ENCODE measurements at regions not wholly inside any gene's neighbourhood (a gene's known extent, or its start where the extent isn't known, plus 50 kb on each side); places are given as distances from the start of the nearest gene placed in this dataset.

GRCh38 chr13:88369866-88370265 is 698.7 kb downstream of the SLITRK5 start:
- no peak overlapping the region for H3K27ac Mint-ChIP-seq
- intact Hi-C loops (cut with micrococcal nuclease), result no loop called here
- no peak overlapping the region for H3K4me3 ChIP-seq (ENCODE audit: low read length)
- TF ChIP-seq CTCF (IDR thresholded peaks at IDR 0.05), result no peak
- H3K27ac ChIP-seq (ENCODE audit: low read length), result no peak overlapping the region
- no peaks in the 10 kb centered on the region for H3K36me3 Mint-ChIP-seq
- DNase-seq, result no peak
- H3K4me1 ChIP-seq (ENCODE audit: control insufficient read depth, insufficient read depth, low read length), result no peaks in the 10 kb centered on the region
- no peak for ATAC-seq
- no peaks in the 10 kb centered on the region for H3K27me3 Mint-ChIP-seq (ENCODE audit: low read depth in 2 of 2)
- H3K9me3 ChIP-seq (ENCODE audit: control insufficient read depth, insufficient read depth, low read length), result no peaks in the 10 kb centered on the region
- H3K27me3 ChIP-seq (ENCODE audit: control insufficient read depth, insufficient read depth, low read length), result no peaks in the 10 kb centered on the region
- no peaks in the 10 kb centered on the region for H3K9me3 Mint-ChIP-seq
- H3K4me1 Mint-ChIP-seq, result no peaks in the 10 kb centered on the region
- no peaks in the 10 kb centered on the region for H3K36me3 ChIP-seq (ENCODE audit: control insufficient read depth, insufficient read depth, low read length)
- H3K4me3 Mint-ChIP-seq, result no peak overlapping the region

GRCh38 chr13:88376760-88377388 is 705.7 kb downstream of the SLITRK5 start:
- H3K4me3 ChIP-seq (ENCODE audit: low read length), result peak overlapping the region; percentile 14
- H3K27ac ChIP-seq (ENCODE audit: low read length), result no peak overlapping the region
- H3K27me3 ChIP-seq (ENCODE audit: control insufficient read depth, insufficient read depth, low read length), result no peaks in the 10 kb centered on the region
- Mint-ChIP-seq H3K4me1 (peaks cover 22 to 24% of the 10 kb centered on the region in 2 donors), H3K27ac (peak overlapping the region; percentile 73 to 80), H3K27me3 (ENCODE audit: low read depth in 2 of 2) (no peaks in the 10 kb centered on the region), H3K36me3 (no peaks in the 10 kb centered on the region), H3K4me3 (peak overlapping the region; percentile 84), H3K9me3 (no peaks in the 10 kb centered on the region)
- H3K36me3 ChIP-seq (ENCODE audit: control insufficient read depth, insufficient read depth, low read length), result no peaks in the 10 kb centered on the region
- intact Hi-C loops (cut with micrococcal nuclease), result no loop called here
- no peaks in the 10 kb centered on the region for H3K9me3 ChIP-seq (ENCODE audit: control insufficient read depth, insufficient read depth, low read length)
- ATAC-seq (peak in 2 of 3 donors; percentile 58 to 60), DNase-seq (no peak)
- no CpG with 5 or more reads among the region's 2 CpGs for WGBS (ENCODE audit: insufficient coverage)
- no peak for TF ChIP-seq CTCF (IDR thresholded peaks at IDR 0.05)
- H3K4me1 ChIP-seq (ENCODE audit: control insufficient read depth, insufficient read depth, low read length), result no peaks in the 10 kb centered on the region

- H3K4me3 Mint-ChIP-seq, result peak overlapping the region; percentile 84
These were observed 706.7 kb downstream of the SLITRK5 start for GRCh38 chr13:88377852-88378251.

More at GRCh38 chr13:88377852-88378251, 706.7 kb downstream of the SLITRK5 start:
- H3K4me1 ChIP-seq (ENCODE audit: control insufficient read depth, insufficient read depth, low read length), result no peaks in the 10 kb centered on the region
- no peaks in the 10 kb centered on the region for H3K27me3 ChIP-seq (ENCODE audit: control insufficient read depth, insufficient read depth, low read length)
- DNase-seq (no peak), ATAC-seq (no peak)
- Mint-ChIP-seq H3K36me3 (no peaks in the 10 kb centered on the region), H3K27ac (peak overlapping the region; percentile 73 to 80), H3K9me3 (no peaks in the 10 kb centered on the region), H3K27me3 (ENCODE audit: low read depth in 2 of 2) (no peaks in the 10 kb centered on the region), H3K4me1 (peaks cover 22 to 24% of the 10 kb centered on the region in 2 donors)
- intact Hi-C loops (cut with micrococcal nuclease), result no loop called here
- 50% methylated on average over 1 of the region's 2 CpGs for WGBS (ENCODE audit: insufficient coverage)
- H3K27ac ChIP-seq (ENCODE audit: low read length), result no peak overlapping the region
- H3K4me3 ChIP-seq (ENCODE audit: low read length), result no peak overlapping the region
- TF ChIP-seq CTCF (IDR thresholded peaks at IDR 0.05), result no peak
- H3K36me3 ChIP-seq (ENCODE audit: control insufficient read depth, insufficient read depth, low read length), result no peaks in the 10 kb centered on the region
- no peaks in the 10 kb centered on the region for H3K9me3 ChIP-seq (ENCODE audit: control insufficient read depth, insufficient read depth, low read length)
